Activated CD4-positive, alpha-beta T cell treated with anti-CD3 and anti-CD28 coated beads for 48 hours (primary cell): ENCODE measurements at regions not wholly inside any gene's neighbourhood (a gene's known extent, or its start where the extent isn't known, plus 50 kb on each side); places are given as distances from the start of the nearest gene placed in this dataset.

Experiments
- DNase-seq: peaks from one replicate; pipeline ENCODE4 v3.0.0-alpha.2; 2020

DNA sequence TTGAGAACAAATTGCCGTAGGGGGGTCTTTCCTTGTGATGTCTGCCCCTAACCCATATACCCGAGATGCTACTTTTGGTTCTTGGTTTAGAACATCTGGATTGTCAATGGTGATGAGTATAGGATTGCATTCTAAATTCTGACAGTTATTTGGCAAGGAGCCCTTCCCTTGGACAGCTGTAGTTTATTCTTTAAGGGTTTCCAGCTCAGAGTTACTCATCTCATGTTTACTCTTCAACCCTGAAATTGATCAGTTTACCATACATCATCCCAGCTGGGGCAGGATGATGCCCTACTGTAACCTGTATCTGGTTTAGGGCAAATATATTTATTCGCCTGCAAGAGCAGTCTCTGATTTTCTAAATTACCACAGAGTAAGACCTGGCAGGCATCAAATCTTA is 85.7 kb upstream of the XCR1 start:
- no peak for DNase-seq

- DNase-seq: no peak
These were observed 85.0 kb upstream of the XCR1 start for GRCh38 chr3:46112296-46112695.

DNA sequence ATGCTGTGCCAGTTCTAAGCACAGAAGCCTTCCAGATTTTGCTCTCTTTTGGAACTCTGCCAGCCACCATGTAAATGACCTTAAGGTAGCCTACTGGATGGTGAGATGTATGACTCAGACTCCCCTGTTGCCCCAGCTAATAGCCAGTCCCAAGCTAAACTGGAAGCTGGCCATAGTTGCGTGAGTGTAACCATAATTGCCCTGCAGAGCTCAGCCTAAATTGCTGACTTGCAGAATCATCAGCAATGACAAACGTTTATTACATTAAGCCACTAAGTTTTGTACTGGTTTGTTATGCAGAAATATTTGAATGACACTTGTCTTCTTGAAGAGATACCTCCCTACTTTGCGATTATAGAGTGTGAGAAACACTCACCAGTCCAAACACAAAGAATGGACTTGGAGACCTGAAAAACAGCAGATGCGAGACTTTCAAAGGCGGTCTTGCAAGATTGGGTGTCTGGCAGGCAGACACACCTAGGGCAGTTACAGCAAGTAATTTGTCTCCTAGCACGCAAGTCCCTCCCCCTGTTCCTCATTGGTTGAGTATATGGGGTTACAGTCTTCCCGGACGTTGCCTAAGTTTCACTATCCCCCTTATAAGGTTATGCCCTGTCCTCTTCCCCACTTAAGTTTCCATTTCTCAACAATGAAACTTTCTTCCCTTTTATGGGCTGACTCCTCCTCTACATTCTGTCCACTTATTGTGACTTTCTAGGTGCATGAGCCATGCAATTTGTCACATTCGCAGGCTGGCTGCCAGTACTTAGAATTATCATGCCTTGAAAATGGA is 83.6 kb upstream of the XCR1 start:
- no peak for DNase-seq

- DNase-seq: no peak
These were observed 80.4 kb upstream of the XCR1 start for GRCh38 chr3:46107682-46108081.

- DNase-seq: no peak
These were observed 78.1 kb upstream of the XCR1 start for GRCh38 chr3:46105306-46105919.

DNA sequence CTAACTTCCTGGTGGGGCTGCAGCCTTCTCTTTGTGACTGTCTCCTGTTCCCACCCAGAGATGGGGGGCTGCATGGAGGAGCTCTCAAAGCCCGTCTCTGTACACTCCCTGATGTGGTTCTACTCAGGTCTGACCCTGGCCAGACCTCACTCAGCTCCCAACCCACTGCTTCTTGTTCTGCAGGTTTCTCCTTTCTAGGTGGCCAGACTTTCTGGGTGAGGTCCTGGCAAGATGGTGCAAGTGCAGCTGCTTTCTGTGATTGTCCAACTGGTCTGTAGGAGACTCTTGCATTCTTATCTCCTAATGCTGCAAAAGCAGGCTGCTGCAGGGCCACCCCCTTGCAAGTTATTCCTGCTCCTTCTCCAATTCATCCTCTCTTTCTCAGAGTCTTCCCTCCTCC is 77.4 kb upstream of the XCR1 start:
- no peak for DNase-seq

DNA sequence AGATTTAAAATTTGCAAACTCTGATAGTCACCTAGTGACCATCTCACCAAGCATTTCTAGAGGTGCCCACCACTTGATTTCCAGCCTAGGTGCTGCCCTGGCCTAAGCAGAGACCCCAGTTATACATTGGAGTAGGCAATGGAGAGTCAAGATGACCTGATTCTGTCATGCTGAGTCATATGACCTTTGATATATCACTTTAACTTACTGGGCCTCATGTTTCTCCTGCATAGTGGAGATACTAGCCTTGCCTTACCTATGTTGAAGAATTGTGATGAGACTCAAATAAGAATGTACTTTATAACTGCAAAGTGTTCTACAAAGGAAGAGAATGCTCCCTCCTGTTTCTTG is 75.5 kb upstream of the XCR1 start:
- DNase-seq: no peak

DNA sequence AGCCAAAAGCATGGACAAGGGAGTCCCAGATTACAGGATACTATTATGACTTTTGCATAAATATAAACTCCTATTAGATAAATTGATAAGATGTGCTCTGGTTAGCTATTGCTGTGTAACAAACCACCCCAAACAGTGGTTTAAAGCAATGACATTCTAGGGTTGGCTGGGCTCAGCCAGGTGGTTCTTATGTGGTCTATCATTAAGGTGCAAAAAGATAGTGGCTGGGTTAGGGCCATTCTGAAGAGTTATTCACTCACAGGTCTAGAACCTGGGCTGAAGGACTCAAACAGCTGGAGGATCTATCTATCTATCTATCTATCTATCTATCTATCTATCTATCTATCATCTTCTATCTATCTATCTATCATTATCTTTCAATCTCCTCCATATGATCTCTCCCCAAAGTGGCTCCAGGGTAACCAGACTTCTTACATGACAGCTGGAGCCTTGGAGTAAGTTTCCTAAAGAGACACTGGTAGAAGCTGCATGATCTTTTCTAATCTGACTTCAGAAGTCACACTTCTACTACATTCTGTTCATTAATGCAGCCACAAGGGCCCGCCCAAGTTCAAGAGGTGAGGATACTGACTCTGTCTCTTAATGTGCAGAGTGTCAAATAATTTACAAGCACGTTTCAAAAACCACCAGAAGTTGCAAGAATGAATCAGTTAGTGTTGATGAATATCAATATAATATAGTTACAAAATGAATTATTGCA is 74.9 kb upstream of the XCR1 start:
- peak; percentile 28 for DNase-seq

DNA sequence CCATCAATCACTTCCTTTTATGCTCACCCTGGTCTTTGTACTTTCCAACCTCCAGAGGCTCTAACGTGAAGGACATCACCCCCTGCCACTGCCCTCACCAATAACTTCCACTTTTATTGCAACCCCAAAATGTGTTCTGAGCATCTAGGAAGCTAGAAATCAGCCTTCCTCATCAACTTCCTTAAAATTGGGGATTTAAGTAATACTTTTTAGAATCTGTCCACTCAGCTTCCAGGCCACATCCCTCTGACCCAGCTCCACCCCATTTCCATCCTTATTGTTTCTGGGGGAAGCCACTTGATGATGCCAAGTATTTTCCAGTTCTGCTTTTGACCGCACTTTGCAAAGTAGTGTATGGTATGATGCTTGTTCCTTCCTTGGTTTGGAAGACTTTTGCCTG is 73.5 kb upstream of the XCR1 start:
- DNase-seq: no peak

DNA sequence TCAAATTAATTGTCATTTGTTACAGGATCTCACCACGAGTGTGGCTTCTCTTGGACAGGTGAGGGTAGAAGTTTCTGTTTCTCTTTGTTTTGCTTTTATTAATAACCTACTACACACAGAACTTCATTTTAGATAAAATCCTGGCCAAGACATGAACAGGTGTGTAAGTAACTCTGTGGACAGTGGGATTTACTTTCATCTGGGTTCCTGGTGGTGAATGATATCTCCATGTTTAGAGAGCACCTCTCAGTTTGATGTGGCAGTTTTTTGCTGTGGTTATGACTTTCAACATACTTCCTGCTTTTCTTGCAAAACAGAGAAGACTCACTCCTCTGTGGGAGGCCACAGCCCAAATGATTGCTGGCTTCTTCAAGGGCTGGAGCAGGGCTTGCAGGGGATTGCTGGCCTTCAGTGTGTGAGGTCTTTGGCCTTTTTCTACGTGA is 71.1 kb upstream of the XCR1 start:
- peak; percentile 65 for DNase-seq

DNA sequence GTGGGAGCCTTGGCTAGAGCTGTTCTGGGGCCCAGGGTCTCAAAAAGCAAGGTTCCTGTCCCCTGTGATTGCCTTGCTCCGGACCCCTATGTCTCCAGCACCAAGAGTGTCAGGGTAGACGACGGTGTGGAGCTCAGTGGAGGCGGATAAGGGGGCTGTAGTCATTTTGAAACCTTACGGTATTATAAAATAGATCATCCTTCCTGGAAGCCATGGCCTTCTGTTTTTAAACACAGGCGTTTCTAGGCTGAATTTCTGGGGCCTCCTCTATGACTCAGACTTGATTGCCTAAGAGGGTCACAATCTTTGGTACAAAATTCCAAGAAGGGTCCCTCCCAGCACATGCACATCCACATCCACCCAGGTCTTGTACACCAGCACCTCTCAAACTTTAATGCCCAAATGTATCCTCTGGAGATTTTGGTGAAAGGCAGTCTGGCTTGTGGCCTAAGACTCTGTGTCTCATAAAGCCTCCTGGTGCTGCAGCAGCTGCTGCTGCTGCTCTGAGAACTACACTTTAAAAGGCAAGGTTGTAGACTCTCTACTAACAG is 70.5 kb upstream of the XCR1 start:
- peak; percentile 62 for DNase-seq

- no peak for DNase-seq
These were observed 69.5 kb upstream of the XCR1 start for GRCh38 chr3:46096781-46097180.

DNA sequence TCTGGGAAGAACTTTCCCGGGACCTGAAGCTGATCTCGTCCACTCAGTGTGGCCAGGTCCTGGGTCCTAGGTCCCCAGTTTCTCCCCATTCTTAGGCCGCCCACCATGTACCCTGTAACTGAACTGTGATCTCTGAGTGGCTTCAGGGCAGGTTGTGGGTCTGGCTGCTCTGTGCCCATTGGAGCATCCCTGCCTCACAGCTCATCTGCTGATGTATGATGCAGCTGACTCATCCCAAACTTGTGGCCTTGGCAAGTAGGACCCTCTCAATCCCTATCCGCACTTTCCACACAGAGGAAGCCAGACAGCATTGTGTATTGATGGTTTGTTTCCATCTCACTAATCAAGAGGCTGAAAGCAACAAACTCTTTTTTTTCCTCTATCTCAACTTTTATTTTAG is 69.1 kb upstream of the XCR1 start:
- no peak for DNase-seq

DNA sequence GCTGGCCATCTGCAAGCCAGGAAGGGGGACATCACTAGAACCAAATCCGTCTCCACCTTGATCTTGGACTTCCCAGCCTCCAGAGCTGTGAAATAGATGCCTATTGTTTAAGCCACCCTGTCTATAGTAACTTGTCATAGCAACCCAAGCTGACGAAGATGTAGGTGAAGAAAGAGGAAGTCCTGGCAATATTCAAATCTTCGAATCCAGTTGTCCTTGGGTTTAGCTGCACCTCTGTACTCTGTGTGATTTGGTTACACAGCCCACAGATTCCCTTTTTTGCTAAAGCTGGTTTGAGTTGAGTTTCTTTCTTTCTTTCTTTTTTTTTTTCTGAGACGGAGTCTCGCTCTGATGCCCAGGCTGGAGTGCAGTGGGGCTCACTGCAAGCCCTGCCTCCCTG is 68.0 kb upstream of the XCR1 start:
- no peak for DNase-seq

DNA sequence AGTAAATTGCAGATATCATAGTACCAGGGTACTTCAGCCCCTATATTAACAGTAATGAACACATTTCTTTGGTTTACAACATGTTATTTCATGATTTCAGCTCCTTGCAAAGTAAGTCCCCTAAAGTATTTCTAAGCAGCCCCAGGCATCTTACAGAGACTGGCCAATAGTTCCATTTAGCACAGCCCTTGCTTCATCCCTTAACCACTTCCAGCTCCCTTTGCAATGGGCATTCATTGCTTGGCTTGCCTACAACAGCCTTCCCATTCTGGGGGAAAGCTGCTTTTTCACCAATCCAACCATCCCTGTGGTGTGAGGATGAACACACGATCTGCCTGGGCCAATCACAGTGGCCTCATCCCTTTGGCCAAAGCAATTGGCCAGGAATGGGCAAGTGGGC is 67.2 kb upstream of the XCR1 start:
- no peak for DNase-seq

GRCh38 chr3:46093966-46094365 is 66.7 kb upstream of the XCR1 start:
- DNase-seq: no peak

GRCh38 chr3:46093327-46093942 is 66.2 kb upstream of the XCR1 start:
- DNase-seq: no peak

DNA sequence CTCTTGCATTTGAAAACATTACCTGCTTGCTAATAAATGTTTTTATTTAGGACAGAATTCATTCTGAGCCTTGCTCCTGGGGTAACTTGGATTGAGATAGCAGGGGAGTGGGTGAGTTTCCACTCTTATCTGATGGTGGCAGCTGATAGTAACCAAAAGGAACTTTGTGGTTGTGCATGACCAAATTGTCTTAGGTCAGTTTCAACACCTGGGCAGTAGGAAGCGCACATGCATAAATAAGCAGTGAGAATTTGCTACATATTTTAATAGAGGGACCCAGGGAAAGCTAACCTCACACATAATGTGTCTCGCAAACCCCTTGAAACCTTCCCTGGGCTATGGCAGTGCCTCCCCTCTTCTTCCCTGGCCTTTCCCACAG is 65.4 kb upstream of the XCR1 start:
- no peak for DNase-seq

GRCh38 chr3:46091741-46092701 is 64.7 kb upstream of the XCR1 start:
- DNase-seq: no peak

GRCh38 chr3:46091046-46091445 is 63.8 kb upstream of the XCR1 start:
- no peak for DNase-seq

DNA sequence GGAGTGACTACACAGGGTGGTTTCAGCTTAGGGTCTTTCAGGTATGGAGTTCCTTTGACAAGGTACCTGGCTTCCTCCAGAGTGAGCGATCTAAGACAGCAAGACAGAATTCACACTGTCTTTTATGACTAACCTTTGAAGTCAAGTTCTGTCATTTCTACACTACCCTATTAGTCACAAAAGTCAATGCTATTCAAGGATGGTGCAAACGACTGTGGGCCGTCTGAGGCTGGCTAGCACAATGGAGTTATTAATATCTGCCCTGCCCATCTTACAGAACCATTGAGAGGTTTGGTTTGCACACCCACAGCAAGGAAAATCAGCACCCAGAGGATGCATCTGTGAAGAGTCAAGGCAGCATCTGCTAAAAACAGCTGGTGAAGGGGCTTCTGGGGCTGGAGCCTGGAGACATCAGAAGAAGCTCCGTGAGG is 62.9 kb upstream of the XCR1 start:
- peak; percentile 42 for DNase-seq
